CD4-positive, alpha-beta T cell treated with Interleukin-6 for 4 hours (primary cell): ENCODE measurements at regions not wholly inside any gene's neighbourhood (a gene's known extent, or its start where the extent isn't known, plus 50 kb on each side); places are given as distances from the start of the nearest gene placed in this dataset.

Experiments
- DNase-seq: peaks from one replicate; pipeline ENCODE4 v3.0.0-alpha.2; 2020; ENCODE audit warnings: mixed read lengths

DNA sequence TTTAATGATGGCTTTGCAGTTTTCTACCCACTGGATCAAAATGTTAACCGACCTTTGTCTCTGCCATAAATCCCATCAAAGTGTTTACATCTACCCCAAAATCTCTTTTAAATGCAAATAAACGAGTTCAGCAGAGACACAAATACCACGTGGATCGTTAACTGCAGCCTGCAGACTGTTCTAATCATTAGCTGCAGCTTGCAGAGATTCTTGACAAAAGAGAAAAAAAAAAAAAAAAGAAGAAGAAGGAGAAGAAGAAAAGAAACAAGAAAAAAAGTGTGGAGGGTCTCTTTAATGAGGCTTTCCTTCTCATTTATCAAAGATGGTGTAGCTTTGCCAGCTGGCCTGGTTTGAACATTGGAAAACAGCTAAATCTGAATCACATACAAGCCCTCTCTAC lies 275.7 kb downstream of the NEDD1 start:
- DNase-seq, result no peak

DNA sequence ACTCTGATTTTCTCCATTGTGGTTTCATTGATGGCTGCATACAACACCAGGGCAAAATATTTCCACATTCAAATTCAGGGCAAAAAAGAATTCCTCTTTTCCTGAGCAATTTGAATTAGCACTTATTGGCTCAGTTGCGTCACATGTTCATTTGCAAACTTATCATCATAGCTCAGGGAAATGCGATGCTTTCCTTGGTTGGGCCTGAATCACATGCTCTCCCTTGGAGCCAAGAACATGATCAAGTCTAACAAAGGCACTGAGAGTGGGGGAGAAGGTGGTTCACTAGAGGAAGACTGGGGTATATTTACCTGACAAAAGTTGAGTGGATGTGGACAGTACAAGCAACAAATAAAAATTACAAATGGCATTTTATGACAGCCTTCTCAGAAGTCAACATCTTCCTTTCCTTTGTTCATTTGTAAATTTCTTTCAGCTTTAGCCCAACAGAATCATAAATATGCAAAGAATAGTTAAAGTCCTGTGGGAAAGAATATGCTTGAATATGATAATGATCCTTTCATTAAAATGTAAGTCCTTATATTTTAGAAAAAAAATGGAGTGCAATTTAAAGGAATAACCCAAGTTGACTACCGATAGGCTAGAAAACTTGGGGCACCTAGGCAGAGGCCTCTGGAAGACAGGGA lies 277.2 kb downstream of the NEDD1 start:
- DNase-seq, result no peak

DNA sequence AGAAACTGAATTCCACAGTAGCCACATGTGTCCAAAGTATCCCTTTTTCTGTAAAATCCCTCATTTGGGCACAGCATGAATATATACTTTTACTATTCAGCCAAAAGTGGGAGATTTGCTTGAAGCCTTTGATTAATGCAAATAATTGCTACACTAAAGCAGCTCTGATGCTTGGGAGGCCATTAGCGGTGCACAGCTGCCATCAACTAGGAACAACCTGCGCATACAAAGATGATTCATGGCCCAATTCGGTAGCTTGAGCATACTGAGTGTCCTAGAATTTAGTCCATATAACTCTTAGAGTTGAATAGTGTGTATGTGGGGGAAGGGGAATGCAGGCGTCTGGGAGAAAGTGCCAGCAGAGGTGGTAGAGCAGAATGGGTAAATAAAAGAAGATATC lies 277.0 kb upstream of the RMST start:
- no peak for DNase-seq

DNA sequence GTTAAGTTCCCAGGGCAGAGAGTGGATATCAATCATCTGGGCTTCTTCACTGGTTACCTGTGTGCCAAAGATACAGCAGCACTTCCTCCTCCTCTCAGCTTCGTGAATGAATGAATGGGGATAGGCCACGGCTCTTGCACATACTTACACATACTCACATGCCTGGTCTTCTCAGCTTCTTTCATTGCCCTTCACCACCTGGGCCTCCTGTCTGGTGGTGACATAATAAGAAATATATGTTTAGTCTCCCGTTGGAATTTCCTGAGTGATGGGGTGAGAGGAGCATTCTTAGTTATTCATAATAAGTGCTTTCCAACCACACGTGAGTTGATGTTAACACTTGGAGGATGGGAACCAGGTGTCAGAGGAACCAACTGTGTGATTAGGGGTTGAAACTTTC lies 268.1 kb upstream of the RMST start:
- DNase-seq, result no peak

DNA sequence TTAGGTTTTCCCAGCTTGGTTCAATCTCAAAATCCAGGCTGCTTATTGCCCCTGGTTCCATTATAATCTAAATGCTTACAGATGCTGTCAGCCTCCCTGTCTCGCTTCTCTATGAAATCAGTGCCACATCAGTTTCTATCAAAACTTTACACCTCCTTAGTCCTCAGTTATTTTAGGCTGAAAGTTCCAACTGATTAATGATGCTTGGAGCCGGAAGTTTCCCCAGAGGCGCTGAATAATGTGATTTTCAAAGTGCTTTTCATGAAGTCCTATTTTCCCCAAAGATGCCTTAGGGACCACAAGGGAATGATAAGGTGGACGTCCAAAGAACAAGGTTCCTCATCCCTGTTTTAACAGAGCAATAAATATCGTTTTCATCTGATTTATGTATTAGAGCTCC lies 262.4 kb upstream of the RMST start:
- no peak for DNase-seq

DNA sequence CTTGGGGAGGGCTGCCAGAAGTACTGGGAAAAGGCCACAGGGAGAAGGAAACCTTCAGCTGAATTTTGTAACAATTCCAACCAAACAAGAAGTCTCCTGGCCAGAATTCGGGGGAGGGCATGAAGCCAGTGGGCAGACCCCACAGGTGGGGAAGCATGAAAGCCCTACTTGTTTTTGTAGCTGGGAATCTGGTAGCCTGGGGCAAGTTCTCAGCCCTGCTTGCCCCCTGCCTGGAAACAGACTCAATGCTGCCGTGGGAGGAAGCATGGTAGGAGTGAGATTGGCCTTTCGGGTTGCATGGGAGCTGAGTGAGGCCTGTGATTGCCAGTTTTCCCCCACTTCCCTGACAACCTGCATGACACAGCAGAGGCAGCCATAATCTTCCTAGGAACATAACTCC lies 259.2 kb upstream of the RMST start:
- no peak for DNase-seq

DNA sequence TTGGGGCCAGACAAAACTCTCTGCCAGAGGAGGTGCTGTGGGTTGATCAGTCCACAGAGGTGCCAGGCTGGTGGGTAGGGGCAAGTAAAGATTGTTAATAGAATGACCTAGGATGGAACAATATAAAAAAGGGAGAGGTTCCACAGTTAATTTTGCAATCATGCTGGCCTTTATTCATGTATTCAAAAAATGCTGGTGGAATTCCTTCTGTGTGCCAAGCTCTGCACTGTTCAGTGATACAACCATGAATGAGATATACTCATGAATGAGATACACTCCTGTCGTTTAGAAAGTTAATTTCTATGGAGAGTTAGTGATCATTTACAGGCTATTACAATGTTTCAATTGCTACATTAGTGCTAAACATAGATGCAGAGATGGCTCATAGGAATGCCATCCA lies 252.6 kb upstream of the RMST start:
- no peak for DNase-seq

DNA sequence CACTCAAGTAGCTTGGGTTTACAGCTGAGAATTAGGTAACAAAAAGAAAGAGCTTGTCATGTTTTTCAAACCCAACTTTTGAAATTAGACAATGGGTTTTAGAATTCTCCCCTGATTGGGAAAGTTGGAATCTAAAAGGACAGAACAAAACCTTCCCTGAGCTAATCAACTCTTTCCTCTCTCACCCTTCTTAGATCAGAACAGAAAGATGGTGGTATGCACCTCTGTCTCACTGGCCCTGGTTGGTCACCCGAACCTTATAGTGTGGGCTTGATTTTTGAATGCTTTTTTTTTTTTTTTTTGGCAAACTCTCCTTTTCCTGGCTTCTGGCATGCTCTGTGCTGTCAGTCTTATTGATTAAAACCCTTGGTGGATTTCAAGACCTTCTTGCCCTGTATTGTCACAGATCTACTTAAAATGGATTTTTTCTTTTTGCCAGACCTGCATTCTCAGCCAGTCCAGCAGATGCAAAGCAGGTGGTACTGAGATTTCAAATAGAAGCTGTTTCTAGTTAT lies 251.1 kb upstream of the RMST start:
- DNase-seq, result no peak

DNA sequence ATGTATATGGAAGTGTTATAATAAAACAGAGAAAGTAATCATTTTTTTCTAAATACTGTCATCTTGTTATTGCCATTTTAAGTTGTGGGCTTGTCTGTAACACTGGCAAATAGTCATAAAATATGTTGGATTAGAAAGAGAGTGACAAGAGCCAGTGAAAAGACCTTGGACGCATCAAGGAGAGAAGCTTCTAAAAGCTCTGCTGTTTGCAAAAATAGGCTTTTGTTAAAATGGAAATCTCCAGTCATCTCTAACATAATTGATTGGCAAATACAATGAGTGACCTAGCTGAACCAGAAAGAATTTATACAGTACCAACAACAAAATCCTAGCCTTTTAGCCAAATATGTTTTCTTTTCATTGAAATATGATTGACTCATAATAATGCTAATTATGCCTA lies 245.8 kb upstream of the RMST start:
- DNase-seq, result no peak

DNA sequence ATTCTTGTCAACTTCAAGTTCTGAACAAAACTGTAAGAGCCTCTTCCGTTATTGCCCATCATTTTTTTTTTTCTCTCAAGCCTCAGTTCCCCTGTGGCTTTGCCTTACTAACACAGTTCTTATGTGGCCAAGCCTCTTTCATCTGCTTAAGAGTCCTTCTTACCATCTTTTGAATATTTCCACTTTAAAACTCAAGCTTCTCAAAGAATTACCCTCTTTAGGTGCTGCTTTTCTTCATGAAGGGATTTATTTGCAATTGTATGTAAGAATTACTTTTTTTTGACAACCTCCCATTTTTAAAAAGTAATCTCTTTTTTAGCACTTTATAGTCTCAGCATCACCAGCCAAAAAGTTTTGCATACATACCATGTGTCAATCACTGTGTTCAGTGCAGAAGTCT lies 240.2 kb upstream of the RMST start:
- DNase-seq, result no peak

DNA sequence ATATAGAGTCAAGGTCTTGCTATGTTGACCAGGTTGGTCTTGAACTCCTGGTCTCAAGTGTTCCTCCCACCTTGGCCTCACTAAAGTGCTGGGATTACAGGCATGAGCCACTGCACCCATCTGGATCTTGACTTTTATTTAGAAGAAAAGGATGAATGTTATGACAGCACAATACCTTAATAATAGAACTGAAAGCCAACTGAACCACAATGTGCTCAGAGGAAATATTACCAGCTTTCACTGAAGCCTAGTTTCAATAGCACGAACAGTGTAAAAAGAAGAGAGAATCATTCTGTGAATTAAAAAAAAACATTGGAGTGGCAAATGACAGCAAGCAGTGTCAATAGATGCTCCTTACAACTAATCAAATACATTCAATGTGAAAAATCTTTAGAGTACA lies 239.2 kb upstream of the RMST start:
- no peak for DNase-seq

DNA sequence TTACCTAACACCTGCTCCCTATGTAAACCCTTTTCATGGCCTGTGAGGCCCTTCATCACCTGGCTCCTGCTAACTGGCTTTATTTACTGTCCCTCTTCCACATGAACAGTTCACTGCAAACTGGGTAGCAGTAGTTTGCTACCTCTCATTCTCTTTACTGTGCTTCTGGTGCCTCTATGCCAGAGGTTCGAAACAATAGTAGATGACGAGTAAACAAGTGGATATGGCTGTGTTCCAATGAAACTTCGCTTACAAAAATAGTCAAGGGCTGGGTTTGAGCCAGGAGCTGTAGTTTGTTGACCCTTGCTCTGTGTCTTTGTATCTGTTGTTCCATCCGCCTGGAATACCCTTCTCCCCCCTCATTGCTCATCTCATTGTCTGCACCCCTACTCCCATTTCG lies 233.6 kb upstream of the RMST start:
- no peak for DNase-seq

DNA sequence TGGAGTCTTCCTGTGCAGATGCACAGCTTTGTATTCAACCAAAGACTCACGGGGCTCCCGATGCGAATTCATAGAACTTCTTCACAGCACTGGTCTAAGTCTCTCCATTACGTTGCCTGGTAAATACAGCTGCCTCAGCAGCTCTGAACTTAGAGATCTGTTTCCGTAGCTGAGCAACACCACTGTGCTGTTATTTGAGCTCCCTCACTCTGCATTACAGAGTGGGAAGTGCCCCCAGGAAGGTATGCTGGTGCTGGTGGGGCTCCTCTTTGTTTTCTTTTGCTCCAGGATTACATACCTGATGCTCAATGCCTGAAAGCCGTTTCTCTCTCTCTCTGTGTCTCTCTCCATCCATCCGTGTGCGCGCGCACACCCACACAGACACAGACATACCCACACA lies 227.5 kb upstream of the RMST start:
- DNase-seq, result no peak

DNA sequence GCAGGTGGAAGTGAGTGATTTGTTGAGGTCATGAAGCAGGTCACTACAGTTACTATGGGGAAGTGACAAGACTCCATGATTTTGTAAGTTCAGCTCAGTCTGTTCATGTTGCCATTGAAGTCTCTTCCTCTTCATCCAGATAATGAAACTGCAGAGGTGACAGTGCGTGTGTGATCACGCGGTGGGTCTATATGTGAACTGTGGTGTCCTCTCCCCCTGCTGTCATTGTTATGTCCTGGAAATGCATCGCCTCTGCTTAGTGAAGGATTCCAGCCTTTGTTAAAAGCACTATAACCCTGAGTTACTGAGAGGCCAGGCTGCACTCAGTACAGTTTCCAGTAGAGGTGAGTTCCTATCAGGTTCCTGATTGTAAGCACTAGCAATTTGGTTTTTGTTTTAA lies 216.2 kb upstream of the RMST start:
- no peak for DNase-seq

DNA sequence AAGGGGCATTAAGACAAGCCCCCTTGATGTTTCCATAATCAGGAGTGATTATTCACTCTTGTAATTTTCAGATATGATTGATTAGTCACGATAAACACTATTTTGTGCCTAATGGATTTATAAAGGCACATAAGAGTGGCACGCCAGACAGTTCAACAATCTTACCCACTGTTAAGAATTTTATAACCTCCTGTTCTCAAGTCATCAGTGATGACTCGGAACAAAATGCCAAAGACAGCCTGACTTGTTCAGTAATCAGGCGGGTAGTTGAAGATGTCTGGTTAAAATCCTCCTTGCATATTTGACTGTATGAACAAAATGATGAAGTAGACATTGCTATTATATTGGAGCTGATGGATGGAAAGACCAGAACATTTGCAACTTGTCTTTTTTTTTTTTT lies 212.1 kb upstream of the RMST start:
- DNase-seq, result no peak

DNA sequence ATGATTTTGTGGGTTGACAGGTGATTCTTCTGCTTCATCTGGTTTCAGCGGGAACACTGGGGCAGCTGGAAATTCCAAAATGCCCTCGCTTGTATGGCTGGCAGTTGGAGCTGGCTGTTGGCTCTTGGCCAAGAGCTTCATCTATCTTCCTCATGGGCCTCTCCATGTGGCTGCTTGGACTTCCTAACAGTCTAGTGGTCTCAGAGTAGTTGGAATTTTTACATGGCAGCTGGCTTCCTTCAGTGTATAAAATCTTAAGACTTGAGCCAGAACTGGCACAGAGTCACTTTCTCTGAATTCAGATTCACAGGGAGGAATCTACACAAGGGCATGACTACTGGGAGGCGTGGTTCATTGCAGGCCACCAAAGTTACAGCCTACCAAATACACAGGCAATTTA lies 204.9 kb upstream of the RMST start:
- no peak for DNase-seq

DNA sequence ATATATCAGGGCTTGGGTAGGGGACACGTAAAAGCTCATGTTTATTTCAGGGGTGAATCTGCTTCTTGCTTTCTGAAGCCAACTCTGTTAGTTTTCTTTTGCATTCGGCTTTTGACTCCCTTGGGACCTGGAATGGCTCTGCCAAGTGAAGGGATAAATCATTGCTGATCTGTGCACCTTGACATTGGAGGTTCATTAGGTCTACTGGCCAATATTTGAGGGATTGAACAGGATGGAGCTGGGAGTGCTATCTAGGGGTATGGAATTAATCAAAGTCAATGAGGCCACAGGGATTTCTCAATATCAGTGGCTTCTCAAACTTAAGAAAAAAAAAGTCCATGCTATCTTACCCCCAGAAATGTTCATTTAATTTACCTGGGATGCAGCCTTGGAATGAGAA lies 203.5 kb upstream of the RMST start:
- DNase-seq, result no peak

DNA sequence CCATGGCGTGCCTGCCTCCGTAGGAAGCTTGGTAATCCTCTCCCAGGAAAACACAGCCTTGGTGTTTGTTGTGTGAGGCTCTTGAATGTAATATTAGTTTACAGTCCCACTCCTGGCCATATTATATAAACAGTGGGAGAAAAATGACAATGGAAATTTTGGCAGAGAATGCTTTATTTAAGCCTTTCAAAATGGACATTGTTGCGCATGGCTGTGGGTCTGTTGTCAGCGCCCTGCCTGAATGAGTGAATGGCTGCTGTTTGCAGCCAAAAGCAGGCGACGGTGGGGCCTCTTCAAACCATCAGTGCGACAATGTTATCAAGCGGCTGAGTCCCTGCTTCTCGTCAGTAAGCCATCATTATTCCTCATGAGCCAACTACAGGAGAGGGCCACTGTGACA lies 201.8 kb upstream of the RMST start:
- DNase-seq, result no peak

DNA sequence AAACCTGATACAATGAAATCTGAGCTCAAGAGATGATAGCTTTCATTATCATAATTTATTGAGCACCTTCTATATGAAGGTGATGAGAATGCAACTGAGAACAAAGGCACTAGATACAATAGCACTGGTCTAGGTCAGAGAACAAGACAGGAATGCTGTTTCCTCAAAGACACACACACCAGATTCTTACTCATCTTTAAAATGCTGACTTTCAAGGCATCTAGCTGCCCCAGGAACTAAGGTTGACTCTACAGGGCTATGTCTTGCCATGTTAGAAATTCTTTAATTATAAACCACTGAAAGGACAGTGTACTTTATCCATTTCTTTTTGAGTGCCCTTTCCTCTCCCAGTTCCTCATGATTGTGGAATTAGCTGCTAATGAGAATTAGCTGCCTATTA lies 195.4 kb upstream of the RMST start:
- no peak for DNase-seq

DNA sequence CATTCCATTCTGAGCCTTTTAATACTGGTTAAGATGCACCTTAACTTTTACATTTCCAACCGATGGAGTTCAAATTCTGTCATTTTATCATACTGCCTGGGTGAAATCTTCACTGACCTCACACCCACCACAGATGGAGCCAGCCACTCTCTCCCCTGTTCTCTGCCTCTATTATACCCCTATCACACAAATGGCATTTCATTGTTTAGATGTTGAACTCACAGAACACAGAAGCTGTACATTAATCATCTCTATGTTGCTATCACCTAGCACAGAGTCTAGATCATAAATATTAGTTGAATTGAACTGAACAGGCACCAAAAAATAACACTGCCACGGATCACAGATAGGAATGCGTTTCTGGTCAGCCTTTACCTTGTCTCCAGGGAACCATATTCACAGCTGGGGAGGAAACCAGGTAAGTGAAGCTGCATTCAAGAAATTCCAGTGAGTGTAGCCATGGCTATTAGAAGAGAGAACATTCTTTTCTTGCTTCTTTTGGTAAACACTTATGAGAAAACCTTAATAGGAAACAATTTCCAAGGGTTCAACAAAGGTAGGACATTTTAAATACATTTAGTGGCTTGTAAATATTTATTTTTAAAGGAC lies 194.9 kb upstream of the RMST start:
- DNase-seq, result no peak

DNA sequence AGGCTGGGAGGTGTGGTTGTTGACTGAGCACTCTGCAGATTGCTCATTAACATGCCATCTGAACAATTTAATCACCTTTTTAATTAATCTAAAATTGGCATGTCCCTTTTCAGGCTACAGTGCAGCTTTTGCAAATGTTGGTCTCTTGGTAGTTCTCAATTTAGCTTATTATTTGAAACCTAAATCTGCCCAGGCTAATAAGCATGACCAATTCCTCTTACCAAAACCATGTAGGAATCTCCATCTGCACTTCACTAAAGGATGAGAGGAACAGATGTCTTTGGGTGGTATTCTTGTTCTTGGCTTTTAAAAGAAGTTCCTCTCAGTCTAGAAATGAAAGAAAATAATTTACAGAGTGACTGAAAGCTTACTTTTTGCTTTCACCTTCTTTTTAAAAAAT lies 190.1 kb upstream of the RMST start:
- no peak for DNase-seq

DNA sequence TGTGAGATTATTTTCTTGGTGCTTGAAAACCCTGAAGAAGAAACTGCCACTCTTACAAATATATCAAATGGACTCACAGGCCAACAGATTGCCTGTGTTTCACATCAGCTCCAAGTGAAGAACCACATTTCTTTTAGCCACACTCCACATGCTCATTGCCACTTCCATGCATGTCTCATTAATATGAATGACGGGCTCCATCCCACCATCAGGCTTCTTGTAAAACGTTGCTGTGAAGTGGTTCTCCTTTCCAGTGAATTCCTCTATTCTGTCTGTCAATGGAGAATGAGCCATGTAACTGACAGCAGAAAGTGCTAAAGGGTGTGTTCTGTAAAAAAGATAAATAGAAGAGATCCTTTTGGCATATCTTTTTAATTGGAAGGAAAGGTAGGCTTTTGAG lies 188.2 kb upstream of the RMST start:
- DNase-seq, result no peak

DNA sequence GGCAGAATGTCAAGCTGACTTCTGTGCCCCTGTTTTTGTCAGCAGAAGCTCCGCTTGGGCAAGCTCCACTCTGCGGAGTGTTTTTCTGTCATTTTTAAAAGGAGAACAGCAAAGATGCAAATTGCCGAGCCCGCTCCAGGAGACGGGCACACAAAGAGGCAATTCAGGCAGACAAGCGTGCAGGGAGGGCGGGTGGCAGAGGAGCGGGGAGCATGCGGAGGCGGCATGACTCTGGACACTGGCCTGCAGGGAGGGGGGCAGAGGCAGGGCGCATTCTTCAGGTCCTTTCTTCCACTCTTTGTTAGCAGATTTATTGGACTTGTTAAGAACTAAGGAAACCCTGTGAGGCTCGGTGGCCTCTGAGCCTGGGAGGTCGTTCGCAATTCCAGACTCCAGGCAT lies 187.3 kb upstream of the RMST start:
- DNase-seq, result no peak

DNA sequence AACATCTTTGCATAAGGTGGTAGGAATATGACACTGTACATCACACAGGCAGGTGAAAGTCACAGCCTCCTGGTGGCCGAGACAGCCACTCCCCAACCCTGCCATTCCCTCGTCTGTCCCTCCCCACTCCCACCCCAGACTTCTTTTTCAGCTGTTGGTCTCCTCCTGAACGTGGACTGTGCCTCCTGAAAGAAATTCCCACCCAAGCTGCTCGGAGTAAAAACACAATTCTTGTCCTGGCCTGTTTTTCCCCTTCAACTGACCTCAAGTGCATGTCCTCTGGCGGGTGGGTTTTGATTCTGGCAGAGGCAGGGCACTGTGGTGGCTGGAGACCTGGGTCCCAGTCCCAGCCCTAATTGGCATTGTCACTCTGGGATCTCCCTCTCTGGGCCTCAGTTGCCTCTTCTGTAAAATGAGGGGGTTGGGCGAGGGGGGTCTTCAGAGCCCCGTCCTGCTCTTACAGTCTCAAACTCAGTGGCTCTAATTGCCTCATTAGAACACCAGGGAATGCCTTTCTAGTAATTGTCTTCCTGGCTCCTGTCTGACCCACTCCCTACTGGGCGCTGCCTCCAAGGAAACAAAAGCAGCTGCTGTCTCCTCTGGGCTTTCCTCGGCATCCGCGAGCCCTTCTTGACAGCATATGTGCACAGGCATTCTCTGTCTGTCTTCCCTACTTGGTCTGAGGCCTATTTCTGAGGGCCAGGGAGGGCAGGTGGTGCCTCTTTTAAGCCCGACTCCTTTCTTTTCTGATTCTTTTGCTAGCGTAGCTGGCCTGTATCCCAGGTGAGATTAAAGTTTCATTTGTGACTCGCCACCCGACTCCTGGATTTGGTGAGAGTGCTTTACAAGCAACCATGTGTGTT lies 186.6 kb upstream of the RMST start:
- no peak for DNase-seq
